Ovary (tissue), 7 donors: ENCODE measurements at regions not wholly inside any gene's neighbourhood (a gene's known extent, or its start where the extent isn't known, plus 50 kb on each side); places are given as distances from the start of the nearest gene placed in this dataset.

Experiments
- DNase-seq, 5 donors: peaks; one replicate each; pipeline ENCODE4 v3.0.0-alpha.2; 2019 to 2020
- H3K27ac ChIP-seq, 2 donors: fragments of 200-600 bp; one replicate each; pipeline versions ENCODE4 v1.5.1 to v1.8.0; 2019 to 2022
- H3K27me3 ChIP-seq: fragments of 200-600 bp; one replicate; pipeline ENCODE4 v1.8.0; 2022
- H3K36me3 ChIP-seq: fragments of 200-600 bp; sonication (generic); one replicate; pipeline ENCODE4 v1.5.1; 2019
- H3K4me1 ChIP-seq: one replicate; pipeline ENCODE4 v1.8.1; 2013; ENCODE audit warnings: mild to moderate bottlenecking, moderate library complexity; ENCODE audit not compliant: insufficient read depth
- H3K4me3 ChIP-seq: fragments of 200-600 bp; sonication (generic); one replicate; pipeline ENCODE4 v1.5.1; 2017
- H3K9me3 ChIP-seq, 2 donors: fragments of 200-600 bp in 1 of 2; sonication (generic) in 1 of 2; one replicate each; pipeline versions ENCODE4 v1.5.1 to v1.8.1; 2013 to 2019; ENCODE audit warnings: mild to moderate bottlenecking in 1 of 2, moderate library complexity in 1 of 2
- CTCF ChIP-seq, 3 donors: fragments of 450-650 bp in 2 of 3; fragments of 200-600 bp in 1 of 3; IDR thresholded peaks; one replicate each; pipeline versions ENCODE4 v1.5.1 to v1.8.0; 2016 to 2022; ENCODE audit warnings: antibody characterized with exemption in 3 of 3, mild to moderate bottlenecking in 1 of 3
- EP300 ChIP-seq: sonication (generic); formaldehyde crosslinking; IDR thresholded peaks from one replicate; pipeline ENCODE4 v1.6.1; 2017; ENCODE audit warnings: antibody characterized with exemption
- POLR2A ChIP-seq: fragments of 450-650 bp; IDR thresholded peaks from one replicate; pipeline ENCODE4 v1.6.1; 2017; ENCODE audit warnings: antibody characterized with exemption, mild to moderate bottlenecking, moderate library complexity
- WGBS, 3 donors: extraction: QIAGEN DNeasy Blood & Tissue Kit in 1 of 3; methylation state at CpG; one replicate each; pipeline versions ENCODE4 v1.1.5 to v1.1.7; 2013 to 2017; 5-methylcytosine and 5-hydroxymethylcytosine counted together
- intact Hi-C, 4 donors: fragments of 100-400 bp; cut with DNase I; formaldehyde crosslinking; loops; one replicate each; pipeline versions ENCODE4 v1.11.0 to v1.15.1; 2022 to 2023
- donor health status: DM: no; HTN: no; CAD: no; lungs with moderate emphysema.
- donor health status: DM: no; HTN: no; CAD: no.
- donor health status: Bipolar disorder and iron deficiency.
- donor health status: DM: no; HTN: no; CAD: no.
- donor health status: DM: yes; HTN: yes; CAD: no.

GRCh38 chr15:39092761-39093160, 488.1 kb upstream of the THBS1 start:
- no peak for TF ChIP-seq EP300
- TF ChIP-seq POLR2A = no peak
- no peak for TF ChIP-seq CTCF (IDR thresholded peaks at IDR 0.05)
- H3K4me1 ChIP-seq = no peaks in the 10 kb centered on the region
- intact Hi-C loops = no loop called here
- no peaks in the 10 kb centered on the region for H3K36me3 ChIP-seq
- H3K27ac ChIP-seq = no peak overlapping the region
- 94 to 96% (median 95%) methylated on average over 2 of the region's 2 CpGs for WGBS, 3 donors
- no peak overlapping the region for H3K4me3 ChIP-seq
- no peaks in the 10 kb centered on the region for H3K9me3 ChIP-seq
- no peaks in the 10 kb centered on the region for H3K27me3 ChIP-seq
- DNase-seq = no peak

- intact Hi-C loops = no loop called here
- H3K27ac ChIP-seq = no peak overlapping the region
- H3K4me3 ChIP-seq = no peak overlapping the region
- no peak for DNase-seq
- H3K9me3 ChIP-seq = no peaks in the 10 kb centered on the region
- no peaks in the 10 kb centered on the region for H3K27me3 ChIP-seq
- TF ChIP-seq EP300 = no peak
- TF ChIP-seq CTCF (IDR thresholded peaks at IDR 0.05) = no peak
- TF ChIP-seq POLR2A = no peak
- no peaks in the 10 kb centered on the region for H3K4me1 ChIP-seq
- H3K36me3 ChIP-seq = no peaks in the 10 kb centered on the region
These were observed 486.8 kb upstream of the THBS1 start for GRCh38 chr15:39094116-39094515.

GRCh38 chr15:39095218-39095879, 485.5 kb upstream of the THBS1 start:
- Histone ChIP-seq H3K9me3 (no peaks in the 10 kb centered on the region), H3K4me1 (no peaks in the 10 kb centered on the region), H3K27me3 (no peaks in the 10 kb centered on the region), H3K27ac (no peak overlapping the region), H3K36me3 (no peaks in the 10 kb centered on the region), H3K4me3 (no peak overlapping the region)
- 76 to 83% (median 77%) methylated on average over 8 of the region's 8 CpGs for WGBS, 3 donors
- TF ChIP-seq POLR2A = no peak
- no peak for TF ChIP-seq EP300
- no peak for TF ChIP-seq CTCF (IDR thresholded peaks at IDR 0.05)
- intact Hi-C loops = no loop called here
- no peak for DNase-seq

GRCh38 chr15:39096608-39097205, 484.2 kb upstream of the THBS1 start:
- no peak overlapping the region for H3K27ac ChIP-seq
- 89 to 90% (median 89%) methylated on average over 3 of the region's 3 CpGs for WGBS, 3 donors
- TF ChIP-seq CTCF (IDR thresholded peaks at IDR 0.05) = no peak
- TF ChIP-seq EP300 = no peak
- no peak for TF ChIP-seq POLR2A

More at GRCh38 chr15:39096608-39097205, 484.2 kb upstream of the THBS1 start:
- Histone ChIP-seq H3K4me1 (no peaks in the 10 kb centered on the region), H3K27me3 (no peaks in the 10 kb centered on the region), H3K4me3 (no peak overlapping the region), H3K9me3 (no peaks in the 10 kb centered on the region), H3K36me3 (no peaks in the 10 kb centered on the region)
- intact Hi-C loops = no loop called here
- DNase-seq = no peak
